Endothelial cell of umbilical vein (primary cell): ENCODE measurements at regions not wholly inside any gene's neighbourhood (a gene's known extent, or its start where the extent isn't known, plus 50 kb on each side); places are given as distances from the start of the nearest gene placed in this dataset.

Experiments
- BruUV-seq: library from RNA; stranded (reverse); fragments of 400-500 nt; replicated peaks from 2 replicates; lab custom pipeline; 2021; lab: Mats Ljungman, UMichigan
- CTCF ChIA-PET: fragments of 300-600, 350-600 bp; sonication (Branson Sonifier 250); formaldehyde crosslinking; loops from one replicate; lab custom pipeline; 2021; ENCODE audit warnings: antibody characterized with exemption, inconsistent platforms; lab: Charles Lee
- POLR2A ChIA-PET: fragments of 300-600, 350-600 bp; sonication (Branson Sonifier 250); formaldehyde crosslinking; loops from one replicate; lab custom pipeline; 2021; ENCODE audit warnings: antibody characterized with exemption, inconsistent platforms; lab: Charles Lee
- DNase-seq: peaks from one replicate; pipeline ENCODE4 v3.0.0-alpha.2; 2011; ENCODE audit warnings: low read depth, low spot score
- FAIRE-seq: peaks from 2 replicates; lab custom pipeline; 2011; peaks lifted over from hg19 to GRCh38; lab: Jason Lieb, UNC
- H2AFZ ChIP-seq: 2 replicates; pipeline ENCODE4 v1.6.0; 2012; ENCODE audit warnings: low read depth, low read length, control low read depth, inconsistent platforms
- H3K27ac ChIP-seq: 2 replicates; pipeline ENCODE4 v1.5.1; 2011; ENCODE audit warnings: low read depth, mild to moderate bottlenecking, control low read depth, low read length, moderate library complexity; ENCODE audit not compliant: insufficient read depth
- H3K27me3 ChIP-seq, 2 experiments: 2 replicates each; pipeline versions ENCODE4 v1.6.0 to v1.6.1; 2011; ENCODE audit warnings: low read length in 2 of 2, mixed read lengths in 1 of 2; ENCODE audit not compliant: control insufficient read depth in 2 of 2, insufficient read depth in 2 of 2
- H3K36me3 ChIP-seq, 2 experiments: 2 replicates in 1 of 2; 3 replicates in 1 of 2; pipeline ENCODE4 v1.5.1; 2011; ENCODE audit warnings: low read length in 2 of 2, mild to moderate bottlenecking in 1 of 2, moderate library complexity in 1 of 2; ENCODE audit not compliant: control insufficient read depth in 2 of 2, insufficient read depth in 2 of 2; ENCODE audit errors: extremely low read depth in 1 of 2
- H3K4me1 ChIP-seq: 3 replicates; pipeline ENCODE4 v1.5.1; 2011; ENCODE audit warnings: mild to moderate bottlenecking, low read length; ENCODE audit not compliant: control insufficient read depth, insufficient read depth; ENCODE audit errors: extremely low read depth
- H3K4me2 ChIP-seq: 2 replicates; pipeline ENCODE4 v1.6.1; 2011; ENCODE audit warnings: low read length, control low read depth, mixed read lengths; ENCODE audit not compliant: insufficient read depth
- H3K4me3 ChIP-seq, 3 experiments: fragments of 200-600 bp in 1 of 3; sonication (generic), shearing (Covaris generic) in 1 of 3; replicated peaks in 1 of 3; 2 replicates each; pipeline ENCODE4 v1.5.1; 2011 to 2016; ENCODE audit warnings: control low read depth in 3 of 3, low read length in 3 of 3, mild to moderate bottlenecking in 2 of 3, inconsistent platforms in 1 of 3, low read depth in 1 of 3, moderate library complexity in 1 of 3; ENCODE audit not compliant: insufficient read depth in 1 of 3
- H3K79me2 ChIP-seq: 2 replicates; pipeline ENCODE4 v1.6.0; 2012; ENCODE audit warnings: low read length, inconsistent platforms; ENCODE audit not compliant: control insufficient read depth, insufficient read depth
- H3K9ac ChIP-seq: replicated peaks from 2 replicates; pipeline ENCODE3; 2011; ENCODE audit warnings: low read length, control low read depth; ENCODE audit not compliant: insufficient read depth; ENCODE audit errors: extremely low read depth
- H3K9me1 ChIP-seq: replicated peaks from 3 replicates; pipeline ENCODE4 v1.6.0; 2011; ENCODE audit warnings: mild to moderate bottlenecking, low read length; ENCODE audit not compliant: control insufficient read depth, insufficient read depth; ENCODE audit errors: extremely low read depth
- H3K9me3 ChIP-seq: replicated peaks from 2 replicates; pipeline ENCODE4 v1.5.1; 2012; ENCODE audit warnings: low read length, inconsistent platforms; ENCODE audit not compliant: control insufficient read depth, insufficient read depth
- H4K20me1 ChIP-seq: replicated peaks from 2 replicates; pipeline ENCODE3; 2011; ENCODE audit warnings: mild to moderate bottlenecking, low read length; ENCODE audit not compliant: control insufficient read depth, insufficient read depth; ENCODE audit errors: extremely low read depth
- CTCF ChIP-seq, 2 donors: IDR thresholded peaks; 1 replicate in 1 of 2; 2 replicates in 1 of 2; pipeline ENCODE4 v1.5.1; 2011; ENCODE audit warnings: low read length in 2 of 2, mild to moderate bottlenecking in 2 of 2, moderate library complexity in 2 of 2, control low read depth in 1 of 2, inconsistent platforms in 1 of 2, low read depth in 1 of 2; ENCODE audit not compliant: insufficient read depth in 1 of 2; ENCODE audit errors: extremely low read depth in 1 of 2
- EZH2 ChIP-seq: IDR thresholded peaks from 2 replicates; pipeline ENCODE4 v1.6.1; 2012; ENCODE audit warnings: borderline replicate concordance, low read depth, mild to moderate bottlenecking, moderate library complexity, low read length, inconsistent platforms; ENCODE audit not compliant: severe bottlenecking
- FOS ChIP-seq: IDR thresholded peaks from 2 replicates; pipeline ENCODE4 v1.6.1; 2011; ENCODE audit warnings: mild to moderate bottlenecking, low read length, moderate library complexity, borderline replicate concordance; ENCODE audit not compliant: insufficient read depth
- GATA2 ChIP-seq: IDR thresholded peaks from 2 replicates; pipeline ENCODE4 v1.7.0; 2011; ENCODE audit warnings: low read depth, mild to moderate bottlenecking, moderate library complexity, mixed read lengths, low read length; ENCODE audit not compliant: insufficient read length, insufficient read depth
- JUN ChIP-seq: IDR thresholded peaks from 2 replicates; pipeline ENCODE4 v1.6.1; 2011; ENCODE audit warnings: borderline replicate concordance, low read depth; ENCODE audit not compliant: insufficient read length, insufficient read depth
- MYC ChIP-seq: IDR thresholded peaks from one replicate; pipeline ENCODE4 v1.6.1; 2011; ENCODE audit warnings: mild to moderate bottlenecking, low read depth, low read length
- POLR2A ChIP-seq: IDR thresholded peaks from 2 replicates; pipeline ENCODE4 v1.6.1; 2012; ENCODE audit warnings: low read depth, mild to moderate bottlenecking, control low read depth, low read length
- POLR2AphosphoS5 ChIP-seq: IDR thresholded peaks from 2 replicates; pipeline ENCODE4 v1.6.1; 2012; ENCODE audit warnings: low read depth, mild to moderate bottlenecking, control low read depth, low read length, moderate library complexity; ENCODE audit not compliant: insufficient read depth
- dilution Hi-C: fragments of 300-500 bp; cut with MboI; formaldehyde crosslinking; loops from one replicate; pipeline ENCODE4 v1.15.0; 2019; ENCODE audit warnings: low sequenced_read_pairs; ENCODE audit not compliant: extremely low pct_ligation_motif_present
- intact Hi-C: fragments of 100-400 bp; cut with micrococcal nuclease; formaldehyde crosslinking; loops from one replicate; pipeline ENCODE4 v1.10.0; 2022

DNA sequence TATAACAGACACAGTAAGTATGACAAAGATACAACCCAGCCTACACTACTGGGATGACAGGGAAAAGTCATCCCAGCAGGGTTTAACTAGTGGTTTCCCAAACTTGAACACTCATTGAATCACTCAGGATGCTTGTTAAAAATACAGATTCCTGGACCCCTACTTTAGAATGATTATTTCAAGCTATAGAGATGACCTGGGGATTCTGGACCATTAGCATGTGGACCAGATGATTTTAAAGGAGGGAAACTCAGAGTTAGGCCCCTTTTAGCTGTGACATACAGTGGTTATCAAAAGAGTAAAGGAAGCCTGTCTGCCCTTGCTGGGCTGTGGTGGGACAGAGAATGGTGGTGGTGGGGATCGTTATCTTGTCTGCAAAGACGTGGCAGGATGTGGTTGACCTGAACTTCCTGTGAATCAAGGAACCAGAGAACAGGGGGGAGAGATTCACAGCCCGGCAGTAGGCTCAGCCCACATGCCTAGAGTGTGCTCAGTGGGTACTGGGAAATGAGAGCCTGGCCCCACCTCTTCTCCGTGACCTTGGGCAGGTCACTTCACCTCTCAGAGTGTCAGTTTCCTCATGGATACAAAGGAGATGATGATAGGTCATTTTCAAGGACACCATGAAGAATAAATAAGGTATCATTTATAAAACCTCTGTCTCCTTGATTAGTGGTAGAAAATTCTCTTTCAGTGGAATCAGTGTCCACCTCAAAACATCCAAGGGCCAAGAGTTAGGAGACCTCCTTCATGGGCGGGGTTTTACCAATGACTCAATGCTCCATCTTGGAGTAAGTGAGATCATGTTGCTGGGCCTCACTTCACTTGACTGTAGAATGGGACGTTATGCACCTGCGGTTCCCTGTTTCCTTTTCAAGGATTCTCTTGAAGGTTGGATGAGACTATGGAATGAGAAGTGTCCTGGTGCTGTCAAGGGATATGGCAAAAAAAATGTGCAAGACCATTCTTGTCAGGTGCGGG is 306.5 kb downstream of the RPLP1 start:
- no peaks in the 10 kb centered on the region for H3K79me2 ChIP-seq
- peak overlapping the region; percentile 32 for H3K4me2 ChIP-seq
- peak; percentile 66 for FAIRE-seq
- H3K9me3 ChIP-seq, result no peaks in the 10 kb centered on the region
- TF ChIP-seq POLR2A, result no peak
- TF ChIP-seq FOS, result peak; percentile 69
- TF ChIP-seq JUN, result no peak
- TF ChIP-seq GATA2, result peak; percentile 97
- TF ChIP-seq CTCF (IDR thresholded peaks at IDR 0.05; ENCODE audit: extremely low read depth in 1 of 2, insufficient read depth in 1 of 2, low read depth in 1 of 2, low read length in 2 of 2), result no peak
- TF ChIP-seq MYC, result peak; percentile 32
- TF ChIP-seq POLR2AphosphoS5, result peak; percentile 46
- TF ChIP-seq EZH2, result no peak
- no peaks in the 10 kb centered on the region for H3K36me3 ChIP-seq
- H3K9me1 ChIP-seq, result no peaks in the 10 kb centered on the region
- dilution Hi-C loops (no loop called here), intact Hi-C loops (loop anchor here (10.0 kb wide), 1 partner anchor 716 kb away; no protein-coding TSS in a partner anchor)
- H3K27me3 ChIP-seq, result no peaks in the 10 kb centered on the region
- no peak overlapping the region for H3K9ac ChIP-seq
- ChIA-PET CTCF (interaction anchor here (1.9 kb wide), 1 partner anchor 10 kb away, joined by 8 read pairs; no protein-coding TSS in a partner anchor), POLR2A (no interaction called here)
- peak; percentile 27 for DNase-seq
- H3K4me1 ChIP-seq, result peaks cover 36% of the 10 kb centered on the region
- H4K20me1 ChIP-seq, result no peaks in the 10 kb centered on the region
- H2AFZ ChIP-seq, result peak overlapping the region; percentile 53
- H3K4me3 ChIP-seq, result no peak overlapping the region
- H3K27ac ChIP-seq, result peak overlapping the region; percentile 38
- BruUV-seq, result no TSS peak
